NCI-H748 (cell line): ENCODE measurements at regions not wholly inside any gene's neighbourhood (a gene's known extent, or its start where the extent isn't known, plus 50 kb on each side); places are given as distances from the start of the nearest gene placed in this dataset.

ENCODE experiments used
- DNase-seq: peaks from one replicate; lab custom pipeline; 2025; ENCODE audit not compliant: unreplicated experiment; lab: John Stamatoyannopoulos, UW

GRCh38 chr12:107366322-107366721 is 273.0 kb upstream of the CRY1 start:
- no peak for DNase-seq

- DNase-seq = no peak
Observed at GRCh38 chr12:107368586-107368985, 275.2 kb upstream of the CRY1 start.

GRCh38 chr12:107369006-107369405 is 275.7 kb upstream of the CRY1 start:
- DNase-seq = no peak

GRCh38 chr12:107369679-107370078 is 276.3 kb upstream of the CRY1 start:
- no peak for DNase-seq

GRCh38 chr12:107372229-107372658 is 278.9 kb upstream of the CRY1 start:
- DNase-seq = no peak

- DNase-seq = no peak
Observed at GRCh38 chr12:107373238-107373809, 280.0 kb upstream of the CRY1 start.

- no peak for DNase-seq
Observed at GRCh38 chr12:107374161-107374840, 281.0 kb upstream of the CRY1 start.

- DNase-seq = no peak
Observed at GRCh38 chr12:107375231-107375630, 281.9 kb upstream of the CRY1 start.

- no peak for DNase-seq
Observed at GRCh38 chr12:107377596-107378385, 284.4 kb upstream of the CRY1 start.

GRCh38 chr12:107378609-107379008 is 285.3 kb upstream of the CRY1 start:
- peak; percentile 23 for DNase-seq

GRCh38 chr12:107379142-107379851 is 285.9 kb upstream of the CRY1 start:
- peak; percentile 19 for DNase-seq

- peak; percentile 95 for DNase-seq
Observed at GRCh38 chr12:107379852-107380567, 286.7 kb upstream of the CRY1 start.

- peak; percentile 25 for DNase-seq
Observed at GRCh38 chr12:107384645-107385044, 291.3 kb upstream of the CRY1 start.

GRCh38 chr12:107385509-107385908 is 292.2 kb upstream of the CRY1 start:
- no peak for DNase-seq

- DNase-seq = no peak
Observed at GRCh38 chr12:107386569-107386968, 293.2 kb upstream of the CRY1 start.

GRCh38 chr12:107388263-107388662 is 294.9 kb upstream of the CRY1 start:
- no peak for DNase-seq

GRCh38 chr12:107390414-107390813 is 295.2 kb upstream of the PWP1 start:
- DNase-seq = no peak

GRCh38 chr12:107393043-107393717 is 292.4 kb upstream of the PWP1 start:
- DNase-seq = no peak

- no peak for DNase-seq
Observed at GRCh38 chr12:107394693-107395092, 290.9 kb upstream of the PWP1 start.

- DNase-seq = peak; percentile 41
Observed at GRCh38 chr12:107395817-107396216, 289.8 kb upstream of the PWP1 start.
